ENCODE measurements at regions not wholly inside any gene's neighbourhood (a gene's known extent, or its start where the extent isn't known, plus 50 kb on each side); places are given as distances from the start of the nearest gene placed in this dataset.

GRCh38 chr14:59120921-59121320 is 67.5 kb upstream of the DAAM1 start:
- no peak for TF ChIP-seq GATA3 (IDR thresholded peaks at IDR 0.05; ENCODE audit: low read depth, low read length)
- no peak for TF ChIP-seq GATA2 (IDR thresholded peaks at IDR 0.05; ENCODE audit: low read depth, low read length)
